Peyer's patch (tissue), 4 donors: ENCODE measurements at regions not wholly inside any gene's neighbourhood (a gene's known extent, or its start where the extent isn't known, plus 50 kb on each side); places are given as distances from the start of the nearest gene placed in this dataset.

Experiments used
- DNase-seq, 3 donors: peaks; one replicate each; pipeline ENCODE4 v3.0.0-alpha.2; 2017 to 2019
- H3K27ac ChIP-seq, 4 donors: fragments of 200-600 bp; sonication (generic); one replicate each; pipeline ENCODE4 v1.5.1; 2016 to 2019
- H3K27me3 ChIP-seq, 2 donors: fragments of 200-600 bp; sonication (generic); one replicate each; pipeline ENCODE4 v1.5.1; 2019
- H3K36me3 ChIP-seq, 3 donors: fragments of 200-600 bp; sonication (generic); one replicate each; pipeline ENCODE4 v1.5.1; 2016 to 2019
- H3K4me1 ChIP-seq, 4 donors: fragments of 200-600 bp; sonication (generic); one replicate each; pipeline ENCODE4 v1.5.1; 2016 to 2019
- H3K4me3 ChIP-seq, 4 donors: fragments of 200-600 bp; sonication (generic); 1 replicate in 3 of 4; 2 replicates in 1 of 4; pipeline ENCODE4 v1.5.1; 2016 to 2019; ENCODE audit warnings: mild to moderate bottlenecking in 1 of 4
- H3K9me3 ChIP-seq, 4 donors: fragments of 200-600 bp; sonication (generic); one replicate each; pipeline ENCODE4 v1.5.1; 2016 to 2019; ENCODE audit warnings: mild to moderate bottlenecking in 1 of 4
- POLR2A ChIP-seq, 2 donors: fragments of 450-650 bp; IDR thresholded peaks; one replicate each; pipeline ENCODE4 v1.5.1; 2017; ENCODE audit warnings: antibody characterized with exemption in 2 of 2, mild to moderate bottlenecking in 2 of 2, moderate library complexity in 2 of 2
- TF ChIP-seq, protein P1 (sequence below), 6 experiments: fragments of 450-650 bp in 4 of 6; fragments of 200-600 bp in 2 of 6; sonication (generic) in 1 of 6; IDR thresholded peaks; one replicate each; pipeline ENCODE4 v1.5.1; 2017 to 2019; ENCODE audit warnings: antibody characterized with exemption in 6 of 6, mild to moderate bottlenecking in 3 of 6, moderate library complexity in 1 of 6

DNA sequence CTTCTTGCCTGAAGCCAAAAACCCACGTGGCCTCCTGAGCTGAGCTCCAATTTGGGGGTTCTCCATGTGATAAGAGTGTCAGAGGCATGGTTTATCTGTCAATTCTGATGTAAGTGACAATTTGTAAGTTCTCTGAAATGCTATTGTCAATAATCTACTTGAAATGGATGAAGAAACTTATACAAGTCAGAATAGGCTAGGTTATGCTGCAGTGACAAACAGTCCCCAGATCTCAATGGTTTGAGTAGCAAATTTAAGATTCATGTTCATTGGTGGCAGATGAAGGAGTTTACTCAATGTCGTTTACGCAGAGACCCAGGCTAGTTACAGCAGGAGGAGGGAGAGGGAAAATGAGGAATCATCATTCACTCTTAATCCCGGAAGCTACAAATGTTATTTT is 352.4 kb downstream of the KIF16B start:
- H3K27ac ChIP-seq = no peak overlapping the region
- TF ChIP-seq POLR2A (IDR thresholded peaks at IDR 0.05) = no peak
- TF ChIP-seq, protein P1, sequence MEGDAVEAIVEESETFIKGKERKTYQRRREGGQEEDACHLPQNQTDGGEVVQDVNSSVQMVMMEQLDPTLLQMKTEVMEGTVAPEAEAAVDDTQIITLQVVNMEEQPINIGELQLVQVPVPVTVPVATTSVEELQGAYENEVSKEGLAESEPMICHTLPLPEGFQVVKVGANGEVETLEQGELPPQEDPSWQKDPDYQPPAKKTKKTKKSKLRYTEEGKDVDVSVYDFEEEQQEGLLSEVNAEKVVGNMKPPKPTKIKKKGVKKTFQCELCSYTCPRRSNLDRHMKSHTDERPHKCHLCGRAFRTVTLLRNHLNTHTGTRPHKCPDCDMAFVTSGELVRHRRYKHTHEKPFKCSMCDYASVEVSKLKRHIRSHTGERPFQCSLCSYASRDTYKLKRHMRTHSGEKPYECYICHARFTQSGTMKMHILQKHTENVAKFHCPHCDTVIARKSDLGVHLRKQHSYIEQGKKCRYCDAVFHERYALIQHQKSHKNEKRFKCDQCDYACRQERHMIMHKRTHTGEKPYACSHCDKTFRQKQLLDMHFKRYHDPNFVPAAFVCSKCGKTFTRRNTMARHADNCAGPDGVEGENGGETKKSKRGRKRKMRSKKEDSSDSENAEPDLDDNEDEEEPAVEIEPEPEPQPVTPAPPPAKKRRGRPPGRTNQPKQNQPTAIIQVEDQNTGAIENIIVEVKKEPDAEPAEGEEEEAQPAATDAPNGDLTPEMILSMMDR (IDR thresholded peaks at IDR 0.05) = no peak
- H3K4me1 ChIP-seq = no peaks in the 10 kb centered on the region

GRCh38 chr20:16219182-16219581 is 354.1 kb downstream of the KIF16B start:
- no peaks in the 10 kb centered on the region for H3K4me1 ChIP-seq
- TF ChIP-seq, protein P1 (IDR thresholded peaks at IDR 0.05) = no peak
- no peak for TF ChIP-seq POLR2A (IDR thresholded peaks at IDR 0.05)

More for the DNA sequence above, 352.4 kb downstream of the KIF16B start:
- no peaks in the 10 kb centered on the region for H3K9me3 ChIP-seq
- H3K4me3 ChIP-seq = no peak overlapping the region
- no peaks in the 10 kb centered on the region for H3K27me3 ChIP-seq
- no peaks in the 10 kb centered on the region for H3K36me3 ChIP-seq
- no peak for DNase-seq

DNA sequence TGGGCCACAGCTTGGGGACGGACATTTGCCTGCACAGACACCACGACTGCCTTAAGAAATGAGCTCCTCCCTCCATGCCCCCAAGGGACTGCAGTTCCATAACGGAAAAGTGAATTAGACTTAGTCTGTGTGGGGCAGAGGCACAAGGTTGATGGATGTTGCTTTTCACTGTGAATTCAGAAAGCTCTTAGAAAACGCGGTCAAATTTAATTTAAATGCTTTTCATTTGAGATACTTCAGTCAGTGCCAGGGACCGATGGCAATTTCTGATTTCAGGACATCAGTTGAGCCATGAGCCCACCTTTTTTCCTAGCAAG is 356.4 kb downstream of the KIF16B start:
- Histone ChIP-seq H3K4me3 (no peak overlapping the region), H3K36me3 (no peaks in the 10 kb centered on the region), H3K9me3 (no peaks in the 10 kb centered on the region), H3K4me1 (no peaks in the 10 kb centered on the region), H3K27ac (no peak overlapping the region), H3K27me3 (no peaks in the 10 kb centered on the region)
- DNase-seq = no peak
- TF ChIP-seq POLR2A (IDR thresholded peaks at IDR 0.05) = no peak
- TF ChIP-seq, protein P1 (IDR thresholded peaks at IDR 0.05) = no peak

More at GRCh38 chr20:16219182-16219581, 354.1 kb downstream of the KIF16B start:
- no peak for DNase-seq
- H3K27me3 ChIP-seq = no peaks in the 10 kb centered on the region
- no peak overlapping the region for H3K27ac ChIP-seq
- no peaks in the 10 kb centered on the region for H3K36me3 ChIP-seq
- H3K4me3 ChIP-seq = no peak overlapping the region
- no peaks in the 10 kb centered on the region for H3K9me3 ChIP-seq

- no peaks in the 10 kb centered on the region for H3K9me3 ChIP-seq
- no peaks in the 10 kb centered on the region for H3K27me3 ChIP-seq
- H3K27ac ChIP-seq = no peak overlapping the region
- DNase-seq = no peak
- H3K4me3 ChIP-seq = no peak overlapping the region
- TF ChIP-seq, protein P1 (IDR thresholded peaks at IDR 0.05) = no peak
- TF ChIP-seq POLR2A (IDR thresholded peaks at IDR 0.05) = no peak
- no peaks in the 10 kb centered on the region for H3K36me3 ChIP-seq
- H3K4me1 ChIP-seq = no peaks in the 10 kb centered on the region
Observed at GRCh38 chr20:16216227-16216913, 356.9 kb downstream of the KIF16B start.

DNA sequence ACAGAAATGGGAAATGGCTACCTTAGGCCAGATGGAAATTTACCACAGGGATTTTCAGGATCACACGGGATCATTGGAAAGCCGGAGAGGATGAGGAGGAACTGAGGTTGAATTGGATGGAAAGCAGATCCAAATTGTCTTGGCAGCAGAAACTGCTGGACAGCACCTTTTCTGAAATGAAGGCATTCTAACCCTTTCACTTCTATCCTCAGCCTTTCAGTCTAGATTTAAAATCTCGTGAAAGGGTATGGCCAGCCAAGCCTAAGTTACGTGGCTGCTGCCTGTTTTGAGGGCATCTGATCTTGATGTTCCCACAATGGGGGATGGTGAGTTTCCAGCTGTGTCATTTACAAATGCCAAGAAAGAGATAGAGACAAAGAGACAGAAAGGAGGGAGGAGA is 358.2 kb downstream of the KIF16B start:
- no peak for DNase-seq
- Histone ChIP-seq H3K36me3 (no peaks in the 10 kb centered on the region), H3K4me3 (no peak overlapping the region), H3K4me1 (no peaks in the 10 kb centered on the region), H3K27ac (no peak overlapping the region), H3K9me3 (no peaks in the 10 kb centered on the region), H3K27me3 (no peaks in the 10 kb centered on the region)
- no peak for TF ChIP-seq POLR2A (IDR thresholded peaks at IDR 0.05)
- TF ChIP-seq, protein P1 (IDR thresholded peaks at IDR 0.05) = no peak

GRCh38 chr20:16212790-16213189 is 360.5 kb downstream of the KIF16B start:
- Histone ChIP-seq H3K9me3 (no peaks in the 10 kb centered on the region), H3K36me3 (no peaks in the 10 kb centered on the region), H3K4me3 (no peak overlapping the region), H3K4me1 (no peaks in the 10 kb centered on the region), H3K27ac (no peak overlapping the region), H3K27me3 (no peaks in the 10 kb centered on the region)
- TF ChIP-seq, protein P1 (IDR thresholded peaks at IDR 0.05) = no peak
- no peak for TF ChIP-seq POLR2A (IDR thresholded peaks at IDR 0.05)
- DNase-seq = no peak
